ENCODE measurements at regions not wholly inside any gene's neighbourhood (a gene's known extent, or its start where the extent isn't known, plus 50 kb on each side); places are given as distances from the start of the nearest gene placed in this dataset.
"Not testable (repeated sequence)": the region's sequence is repeated elsewhere in the genome, so short reads cannot be mapped to it uniquely, and the experiment has no call there.

DNA sequence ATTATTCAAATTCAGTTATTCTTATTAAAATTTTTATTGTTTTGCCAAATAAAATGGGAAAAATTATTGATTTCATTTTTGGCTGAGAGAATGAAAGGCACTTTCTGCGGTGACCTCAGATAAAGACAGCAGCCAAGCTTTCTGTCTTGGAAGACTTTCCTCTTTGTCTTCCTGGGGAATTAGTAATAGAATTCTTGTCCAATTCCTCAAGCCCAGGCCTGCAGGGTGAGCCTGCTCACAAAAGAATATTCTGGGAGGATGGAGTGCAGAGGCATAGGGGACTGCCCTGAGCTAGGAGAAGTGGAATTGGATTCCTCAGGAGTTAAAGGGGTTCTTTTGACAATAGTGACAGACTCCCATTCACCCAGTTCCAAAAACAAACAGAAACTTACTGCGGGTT, 614.5 kb upstream of the ADGRL2 start:
- Histone ChIP-seq H3K4me3 (replicated peaks; ENCODE audit: insufficient read depth, low read length) (no peak overlapping the region), H3K27ac (replicated peaks) (no peak overlapping the region), H3K27me3 (ENCODE audit: insufficient read depth, poor library complexity, severe bottlenecking) (no peaks in the 10 kb centered on the region)
- no peak for TF ChIP-seq GABPA (IDR thresholded peaks at IDR 0.05; ENCODE audit: low read depth)
- no peak for DNase-seq (ENCODE audit: low read depth in 1 of 2, low spot score in 1 of 2)

DNA sequence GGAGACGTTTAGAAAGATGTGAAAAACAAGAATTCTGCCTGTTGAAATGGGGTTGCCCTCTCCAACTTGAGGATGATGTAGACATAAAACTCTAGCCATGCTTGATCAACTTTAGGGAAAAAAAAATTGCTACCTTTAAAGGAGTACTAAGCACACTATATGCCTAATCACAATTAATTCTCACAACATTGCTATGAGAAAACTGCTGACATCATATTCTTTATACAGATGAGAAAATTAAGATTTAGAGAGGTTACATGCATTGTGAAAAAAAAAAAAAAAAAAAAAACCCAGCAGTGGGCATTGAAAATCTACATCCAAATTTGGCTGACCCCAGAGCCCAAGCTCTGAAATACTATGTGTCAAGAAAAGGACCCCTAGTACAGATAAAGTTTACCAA, 617.2 kb upstream of the ADGRL2 start:
- Histone ChIP-seq H3K4me3 (replicated peaks; ENCODE audit: insufficient read depth, low read length) (no peak overlapping the region), H3K27ac (replicated peaks) (no peak overlapping the region), H3K27me3 (ENCODE audit: insufficient read depth, poor library complexity, severe bottlenecking) (no peaks in the 10 kb centered on the region)
- TF ChIP-seq SPI1 (IDR thresholded peaks at IDR 0.05; ENCODE audit: borderline replicate concordance, low read depth) (no peak), POLR2AphosphoS5 (IDR thresholded peaks at IDR 0.05; ENCODE audit: low read depth) (no peak), GABPA (IDR thresholded peaks at IDR 0.05; ENCODE audit: low read depth) (no peak)
- TF ChIP-seq, protein P1, sequence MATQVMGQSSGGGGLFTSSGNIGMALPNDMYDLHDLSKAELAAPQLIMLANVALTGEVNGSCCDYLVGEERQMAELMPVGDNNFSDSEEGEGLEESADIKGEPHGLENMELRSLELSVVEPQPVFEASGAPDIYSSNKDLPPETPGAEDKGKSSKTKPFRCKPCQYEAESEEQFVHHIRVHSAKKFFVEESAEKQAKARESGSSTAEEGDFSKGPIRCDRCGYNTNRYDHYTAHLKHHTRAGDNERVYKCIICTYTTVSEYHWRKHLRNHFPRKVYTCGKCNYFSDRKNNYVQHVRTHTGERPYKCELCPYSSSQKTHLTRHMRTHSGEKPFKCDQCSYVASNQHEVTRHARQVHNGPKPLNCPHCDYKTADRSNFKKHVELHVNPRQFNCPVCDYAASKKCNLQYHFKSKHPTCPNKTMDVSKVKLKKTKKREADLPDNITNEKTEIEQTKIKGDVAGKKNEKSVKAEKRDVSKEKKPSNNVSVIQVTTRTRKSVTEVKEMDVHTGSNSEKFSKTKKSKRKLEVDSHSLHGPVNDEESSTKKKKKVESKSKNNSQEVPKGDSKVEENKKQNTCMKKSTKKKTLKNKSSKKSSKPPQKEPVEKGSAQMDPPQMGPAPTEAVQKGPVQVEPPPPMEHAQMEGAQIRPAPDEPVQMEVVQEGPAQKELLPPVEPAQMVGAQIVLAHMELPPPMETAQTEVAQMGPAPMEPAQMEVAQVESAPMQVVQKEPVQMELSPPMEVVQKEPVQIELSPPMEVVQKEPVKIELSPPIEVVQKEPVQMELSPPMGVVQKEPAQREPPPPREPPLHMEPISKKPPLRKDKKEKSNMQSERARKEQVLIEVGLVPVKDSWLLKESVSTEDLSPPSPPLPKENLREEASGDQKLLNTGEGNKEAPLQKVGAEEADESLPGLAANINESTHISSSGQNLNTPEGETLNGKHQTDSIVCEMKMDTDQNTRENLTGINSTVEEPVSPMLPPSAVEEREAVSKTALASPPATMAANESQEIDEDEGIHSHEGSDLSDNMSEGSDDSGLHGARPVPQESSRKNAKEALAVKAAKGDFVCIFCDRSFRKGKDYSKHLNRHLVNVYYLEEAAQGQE (IDR thresholded peaks at IDR 0.05; ENCODE audit: insufficient replicate concordance, low read depth): no peak
- TF ChIP-seq, protein P2, sequence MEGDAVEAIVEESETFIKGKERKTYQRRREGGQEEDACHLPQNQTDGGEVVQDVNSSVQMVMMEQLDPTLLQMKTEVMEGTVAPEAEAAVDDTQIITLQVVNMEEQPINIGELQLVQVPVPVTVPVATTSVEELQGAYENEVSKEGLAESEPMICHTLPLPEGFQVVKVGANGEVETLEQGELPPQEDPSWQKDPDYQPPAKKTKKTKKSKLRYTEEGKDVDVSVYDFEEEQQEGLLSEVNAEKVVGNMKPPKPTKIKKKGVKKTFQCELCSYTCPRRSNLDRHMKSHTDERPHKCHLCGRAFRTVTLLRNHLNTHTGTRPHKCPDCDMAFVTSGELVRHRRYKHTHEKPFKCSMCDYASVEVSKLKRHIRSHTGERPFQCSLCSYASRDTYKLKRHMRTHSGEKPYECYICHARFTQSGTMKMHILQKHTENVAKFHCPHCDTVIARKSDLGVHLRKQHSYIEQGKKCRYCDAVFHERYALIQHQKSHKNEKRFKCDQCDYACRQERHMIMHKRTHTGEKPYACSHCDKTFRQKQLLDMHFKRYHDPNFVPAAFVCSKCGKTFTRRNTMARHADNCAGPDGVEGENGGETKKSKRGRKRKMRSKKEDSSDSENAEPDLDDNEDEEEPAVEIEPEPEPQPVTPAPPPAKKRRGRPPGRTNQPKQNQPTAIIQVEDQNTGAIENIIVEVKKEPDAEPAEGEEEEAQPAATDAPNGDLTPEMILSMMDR (IDR thresholded peaks at IDR 0.05; ENCODE audit: insufficient read depth, low read length): no peak
- no peak for DNase-seq (ENCODE audit: low read depth in 1 of 2, low spot score in 1 of 2)

DNA sequence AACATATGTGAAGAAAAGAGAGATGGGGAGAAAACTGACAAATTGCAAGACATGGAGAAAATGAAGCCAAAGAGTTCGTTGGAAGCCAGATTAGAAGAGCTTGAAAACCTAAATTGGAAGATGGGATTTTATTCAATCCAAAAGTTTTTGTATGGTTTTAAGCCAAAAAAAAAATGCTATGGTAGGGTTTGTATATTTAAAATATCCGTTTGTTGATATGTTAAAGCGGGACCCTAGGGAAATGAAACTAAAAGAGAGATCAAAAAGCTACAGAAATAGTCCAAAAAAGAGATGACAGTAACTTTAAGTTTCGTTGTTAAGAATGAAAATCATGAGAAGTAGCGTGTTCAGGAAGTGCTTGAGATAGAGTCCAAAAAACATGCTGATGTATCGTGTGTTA, 617.7 kb upstream of the ADGRL2 start:
- TF ChIP-seq POLR2AphosphoS5 (IDR thresholded peaks at IDR 0.05; ENCODE audit: low read depth) (no peak), SPI1 (IDR thresholded peaks at IDR 0.05; ENCODE audit: borderline replicate concordance, low read depth) (no peak), GABPA (IDR thresholded peaks at IDR 0.05; ENCODE audit: low read depth) (no peak)
- TF ChIP-seq, protein P1 (IDR thresholded peaks at IDR 0.05; ENCODE audit: insufficient replicate concordance, low read depth): no peak
- TF ChIP-seq, protein P2 (IDR thresholded peaks at IDR 0.05; ENCODE audit: insufficient read depth, low read length): no peak
- DNase-seq (ENCODE audit: low read depth in 1 of 2, low spot score in 1 of 2): no peak
- no peak overlapping the region for H3K4me3 ChIP-seq (replicated peaks; ENCODE audit: insufficient read depth, low read length)

DNA sequence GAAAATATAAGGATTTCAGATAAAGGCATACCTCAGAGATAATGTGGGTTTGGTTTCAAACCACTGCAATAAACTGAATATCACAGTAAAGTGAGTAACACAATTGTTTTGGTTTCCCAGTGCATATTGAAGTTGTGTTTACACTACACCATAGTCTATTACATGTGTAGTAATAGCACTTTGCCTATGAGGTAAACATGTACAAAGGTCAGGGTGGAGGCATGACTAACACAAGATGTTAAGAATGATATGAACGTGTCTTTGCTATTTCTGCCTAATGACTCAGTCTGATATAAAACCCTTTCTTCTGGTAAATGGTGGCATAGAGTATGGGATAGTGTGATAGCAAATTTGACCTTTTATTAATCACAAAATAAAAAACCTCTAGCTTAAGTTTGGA, 621.5 kb upstream of the ADGRL2 start:
- no peaks in the 10 kb centered on the region for H3K27me3 ChIP-seq (ENCODE audit: insufficient read depth, poor library complexity, severe bottlenecking)
- TF ChIP-seq GABPA (IDR thresholded peaks at IDR 0.05; ENCODE audit: low read depth): no peak
- TF ChIP-seq, protein P2 (IDR thresholded peaks at IDR 0.05; ENCODE audit: insufficient read depth, low read length): no peak
- TF ChIP-seq POLR2AphosphoS5 (IDR thresholded peaks at IDR 0.05; ENCODE audit: low read depth): no peak
- TF ChIP-seq, protein P1 (IDR thresholded peaks at IDR 0.05; ENCODE audit: insufficient replicate concordance, low read depth): no peak
- TF ChIP-seq SPI1 (IDR thresholded peaks at IDR 0.05; ENCODE audit: borderline replicate concordance, low read depth): no peak
- H3K4me3 ChIP-seq (replicated peaks; ENCODE audit: insufficient read depth, low read length): no peak overlapping the region
- no peak for DNase-seq (ENCODE audit: low read depth in 1 of 2, low spot score in 1 of 2)
- H3K27ac ChIP-seq (replicated peaks): no peak overlapping the region

More for the DNA sequence above, 617.7 kb upstream of the ADGRL2 start:
- Histone ChIP-seq H3K27me3 (ENCODE audit: insufficient read depth, poor library complexity, severe bottlenecking) (no peaks in the 10 kb centered on the region), H3K27ac (replicated peaks) (no peak overlapping the region)

DNA sequence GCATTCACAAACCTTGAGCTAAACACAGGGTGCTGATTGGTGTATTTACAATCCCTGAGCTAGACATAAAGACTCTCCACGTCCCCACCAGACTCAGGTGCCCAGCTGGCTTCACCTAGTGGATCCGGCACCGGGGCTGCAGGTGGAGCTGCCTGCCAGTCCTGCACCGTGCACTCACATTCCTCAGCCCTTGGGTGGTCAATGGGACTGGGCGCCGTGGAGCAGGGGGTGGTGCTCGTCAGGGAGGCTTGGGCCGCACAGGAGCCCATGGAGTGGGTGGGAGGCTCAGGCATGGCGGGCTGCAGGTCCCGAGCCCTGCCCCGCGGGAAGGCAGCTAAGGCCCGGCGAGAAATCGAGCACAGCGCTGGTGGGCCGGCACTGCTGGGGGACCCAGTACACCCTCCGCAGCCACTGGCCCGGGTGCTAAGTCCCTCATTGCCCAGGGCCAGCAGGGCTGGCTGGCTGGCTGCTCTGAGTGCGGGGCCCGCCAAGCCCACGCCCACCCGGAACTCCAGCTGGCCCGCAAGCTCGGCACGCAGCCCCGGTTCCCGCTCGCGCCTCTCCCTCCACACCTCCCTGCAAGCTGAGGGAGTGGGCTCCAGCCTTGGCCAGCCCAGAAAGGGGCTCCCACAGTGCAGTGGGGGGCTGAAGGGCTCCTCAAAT, 622.2 kb upstream of the ADGRL2 start:
- not testable (repeated sequence) for H3K27ac ChIP-seq (replicated peaks); H3K4me3 ChIP-seq (replicated peaks; ENCODE audit: insufficient read depth, low read length); H3K27me3 ChIP-seq (ENCODE audit: insufficient read depth, poor library complexity, severe bottlenecking); DNase-seq (ENCODE audit: low read depth in 1 of 2, low spot score in 1 of 2)
